ENCODE measurements at regions not wholly inside any gene's neighbourhood (a gene's known extent, or its start where the extent isn't known, plus 50 kb on each side); places are given as distances from the start of the nearest gene placed in this dataset.
"Not testable (repeated sequence)": the region's sequence is repeated elsewhere in the genome, so short reads cannot be mapped to it uniquely, and the experiment has no call there.

GRCh38 chr4:60718874-60719273 lies 481.3 kb upstream of the ADGRL3 start:
- Histone ChIP-seq H3K27me3 (no peaks in the 10 kb centered on the region), H3K27ac (no peak overlapping the region), H3K9me3 (no peaks in the 10 kb centered on the region), H3K36me3 (no peaks in the 10 kb centered on the region), H3K4me3 (no peak overlapping the region), H3K4me1 (no peaks in the 10 kb centered on the region)
- no peak for DNase-seq
- TF ChIP-seq POLR2A (IDR thresholded peaks at IDR 0.05) (no peak), CTCF (IDR thresholded peaks at IDR 0.05) (no peak)

- TF ChIP-seq POLR2A (IDR thresholded peaks at IDR 0.05) (no peak), CTCF (IDR thresholded peaks at IDR 0.05) (no peak)
- no peak overlapping the region for H3K27ac ChIP-seq
- H3K9me3 ChIP-seq, result no peaks in the 10 kb centered on the region
- no peaks in the 10 kb centered on the region for H3K36me3 ChIP-seq
- H3K4me3 ChIP-seq, result no peak overlapping the region
- H3K27me3 ChIP-seq, result no peaks in the 10 kb centered on the region
- H3K4me1 ChIP-seq, result no peaks in the 10 kb centered on the region
- DNase-seq, result no peak
Measured at GRCh38 chr4:60721685-60722084, 478.4 kb upstream of the ADGRL3 start.

GRCh38 chr4:60723796-60724195 lies 476.3 kb upstream of the ADGRL3 start:
- TF ChIP-seq CTCF (IDR thresholded peaks at IDR 0.05), result no peak
- no peak for TF ChIP-seq POLR2A (IDR thresholded peaks at IDR 0.05)
- DNase-seq, result no peak
- H3K4me3 ChIP-seq, result no peak overlapping the region
- H3K9me3 ChIP-seq, result no peaks in the 10 kb centered on the region
- H3K27me3 ChIP-seq, result no peaks in the 10 kb centered on the region
- H3K4me1 ChIP-seq, result no peaks in the 10 kb centered on the region
- peak overlapping the region in 2 of 4 donors; percentile 13 to 17 for H3K27ac ChIP-seq
- no peaks in the 10 kb centered on the region for H3K36me3 ChIP-seq

- no peak for TF ChIP-seq CTCF (IDR thresholded peaks at IDR 0.05)
- no peak for TF ChIP-seq POLR2A (IDR thresholded peaks at IDR 0.05)
- Histone ChIP-seq H3K4me3 (no peak overlapping the region), H3K27ac (peak overlapping the region in 2 of 4 donors; percentile 13 to 17), H3K9me3 (no peaks in the 10 kb centered on the region), H3K4me1 (no peaks in the 10 kb centered on the region), H3K27me3 (no peaks in the 10 kb centered on the region), H3K36me3 (no peaks in the 10 kb centered on the region)
- no peak for DNase-seq
Measured at GRCh38 chr4:60724623-60725022, 475.5 kb upstream of the ADGRL3 start.

- no peaks in the 10 kb centered on the region for H3K4me1 ChIP-seq
- TF ChIP-seq CTCF (IDR thresholded peaks at IDR 0.05) (no peak), POLR2A (IDR thresholded peaks at IDR 0.05) (no peak)
- no peaks in the 10 kb centered on the region for H3K36me3 ChIP-seq
- no peaks in the 10 kb centered on the region for H3K27me3 ChIP-seq
- DNase-seq, result no peak
- no peak overlapping the region for H3K4me3 ChIP-seq
- no peaks in the 10 kb centered on the region for H3K9me3 ChIP-seq
- no peak overlapping the region for H3K27ac ChIP-seq
Measured at GRCh38 chr4:60726779-60727178, 473.3 kb upstream of the ADGRL3 start.

GRCh38 chr4:60729194-60729593 lies 470.9 kb upstream of the ADGRL3 start:
- H3K27ac ChIP-seq, result no peak overlapping the region
- no peaks in the 10 kb centered on the region for H3K36me3 ChIP-seq
- no peaks in the 10 kb centered on the region for H3K9me3 ChIP-seq
- TF ChIP-seq POLR2A (IDR thresholded peaks at IDR 0.05) (no peak), CTCF (IDR thresholded peaks at IDR 0.05) (no peak)
- H3K4me1 ChIP-seq, result no peaks in the 10 kb centered on the region
- no peak for DNase-seq
- H3K4me3 ChIP-seq, result no peak overlapping the region
- no peaks in the 10 kb centered on the region for H3K27me3 ChIP-seq

- DNase-seq, H3K27me3 ChIP-seq, H3K9me3 ChIP-seq, H3K36me3 ChIP-seq, H3K4me3 ChIP-seq, H3K27ac ChIP-seq, H3K4me1 ChIP-seq: not testable (repeated sequence)
Measured at GRCh38 chr4:60729764-60730163, 470.4 kb upstream of the ADGRL3 start.

Data from Peyer's patch (tissue), 4 donors.